HG03442 (cell line): ENCODE measurements at regions not wholly inside any gene's neighbourhood (a gene's known extent, or its start where the extent isn't known, plus 50 kb on each side); places are given as distances from the start of the nearest gene placed in this dataset.
"Not testable (repeated sequence)": the region's sequence is repeated elsewhere in the genome, so short reads cannot be mapped to it uniquely, and the experiment has no call there.

ENCODE experiments used
- ATAC-seq: cut with Tn5 transposase; IDR thresholded peaks from one replicate; pipeline ENCODE4 v1.9.1; 2021; ENCODE audit warnings: mild to moderate bottlenecking, moderate library complexity; ENCODE audit not compliant: unreplicated experiment

DNA sequence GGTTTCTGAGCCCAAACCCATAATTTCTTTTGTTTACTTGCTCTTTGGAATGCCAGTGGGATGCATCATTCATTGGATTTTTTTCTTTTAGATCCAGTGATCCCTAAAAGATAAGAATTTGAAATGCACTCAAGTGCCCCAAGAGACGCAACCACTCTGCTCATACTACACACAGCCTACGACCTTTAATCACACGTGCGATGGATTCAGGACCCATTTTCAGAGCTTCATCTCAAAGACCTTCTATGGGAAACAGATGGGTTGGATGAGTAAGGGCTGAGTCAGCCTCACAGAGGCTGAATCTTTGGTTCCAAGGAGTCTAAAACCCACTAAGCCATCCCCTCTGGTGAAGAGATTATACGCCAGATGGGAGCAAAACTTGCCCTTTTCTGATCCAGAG, 265.5 kb upstream of the EXOC2 start:
- no peak for ATAC-seq

DNA sequence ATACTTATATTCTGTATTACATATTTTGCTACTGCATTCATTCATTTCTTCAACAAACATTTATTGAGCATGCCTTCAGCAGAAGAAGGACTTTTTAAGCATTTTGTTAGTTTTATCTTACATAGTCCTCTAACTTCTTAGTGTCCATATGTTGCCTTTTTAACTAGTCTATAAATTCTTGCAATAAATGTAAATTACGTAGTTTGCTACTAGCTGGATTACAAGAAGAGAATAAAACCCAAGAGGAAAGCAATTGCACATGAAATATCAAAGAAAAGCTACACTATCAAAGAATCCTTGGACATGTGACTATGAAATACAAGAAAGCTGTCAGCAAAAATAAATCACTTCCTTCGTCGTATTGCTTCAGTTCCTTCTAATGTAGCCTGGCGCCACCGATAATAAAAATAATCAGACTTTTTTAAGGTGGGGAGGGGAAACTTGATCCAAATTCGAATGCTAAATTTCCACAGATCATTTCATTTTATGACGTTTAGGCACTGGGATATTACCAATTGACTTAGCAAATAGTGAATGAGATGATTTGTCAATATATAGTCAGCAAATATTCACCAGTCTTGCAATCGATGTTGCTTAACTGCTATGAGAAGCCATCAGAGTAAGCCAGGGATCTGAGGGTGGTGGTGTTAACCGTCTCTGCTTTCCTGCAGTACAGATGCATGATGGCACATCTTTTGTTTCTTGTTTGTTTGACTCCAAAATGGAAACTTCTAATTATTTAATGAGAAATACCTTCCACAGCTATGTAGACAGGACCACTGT, 258.7 kb upstream of the EXOC2 start:
- no peak for ATAC-seq

DNA sequence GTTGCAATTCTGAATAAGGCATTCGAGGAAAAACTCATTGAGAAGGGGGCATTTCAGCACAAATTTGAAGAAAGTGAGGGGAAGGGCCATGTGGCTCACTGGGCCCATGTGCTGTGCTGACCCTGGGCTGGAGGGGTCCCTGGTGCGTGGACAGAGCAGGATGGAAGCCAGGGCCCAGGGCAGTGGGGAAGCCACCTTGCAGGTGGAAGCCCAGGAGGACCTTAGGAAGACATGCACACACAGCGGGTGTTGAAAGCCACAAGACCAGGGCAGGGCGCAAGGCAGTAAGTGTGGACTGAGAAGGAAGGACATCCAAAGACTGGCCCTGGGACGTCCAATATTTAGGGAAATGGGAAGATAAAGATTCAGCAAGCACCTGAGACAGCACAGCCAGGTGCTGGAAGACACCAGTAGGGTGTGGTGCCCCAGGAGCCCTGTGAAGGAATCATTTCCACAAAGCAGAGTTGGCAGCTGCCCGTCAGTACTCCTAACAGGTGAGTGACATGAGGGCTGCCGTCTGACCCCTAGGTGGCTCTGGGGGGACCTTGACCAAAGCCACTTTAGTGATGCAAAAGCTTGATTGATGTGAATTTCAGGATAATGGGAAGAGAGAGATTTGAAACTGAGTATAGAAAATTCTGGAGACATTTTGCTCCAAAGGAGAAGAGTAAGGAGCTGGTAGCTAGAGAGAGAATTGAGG, 254.4 kb upstream of the EXOC2 start:
- no peak for ATAC-seq

DNA sequence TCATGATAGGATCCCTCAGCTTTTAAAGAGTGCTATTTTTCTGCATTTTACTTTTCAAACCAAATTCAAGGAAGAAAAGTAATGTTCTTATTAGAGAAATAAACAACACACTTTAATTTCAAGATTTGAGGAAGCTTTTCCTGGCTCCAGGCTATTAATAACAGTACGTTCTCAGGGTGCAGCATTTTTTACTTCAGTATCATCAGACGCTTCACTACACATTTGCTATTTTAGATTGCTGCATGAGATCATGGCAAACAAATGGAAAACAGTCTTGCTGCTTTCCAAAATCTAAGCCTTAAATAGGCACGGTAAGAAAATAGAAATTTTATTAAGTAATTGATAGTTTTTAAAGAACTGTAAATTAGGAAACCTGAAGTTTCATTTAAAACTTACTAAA, 253.6 kb upstream of the EXOC2 start:
- ATAC-seq = no peak

DNA sequence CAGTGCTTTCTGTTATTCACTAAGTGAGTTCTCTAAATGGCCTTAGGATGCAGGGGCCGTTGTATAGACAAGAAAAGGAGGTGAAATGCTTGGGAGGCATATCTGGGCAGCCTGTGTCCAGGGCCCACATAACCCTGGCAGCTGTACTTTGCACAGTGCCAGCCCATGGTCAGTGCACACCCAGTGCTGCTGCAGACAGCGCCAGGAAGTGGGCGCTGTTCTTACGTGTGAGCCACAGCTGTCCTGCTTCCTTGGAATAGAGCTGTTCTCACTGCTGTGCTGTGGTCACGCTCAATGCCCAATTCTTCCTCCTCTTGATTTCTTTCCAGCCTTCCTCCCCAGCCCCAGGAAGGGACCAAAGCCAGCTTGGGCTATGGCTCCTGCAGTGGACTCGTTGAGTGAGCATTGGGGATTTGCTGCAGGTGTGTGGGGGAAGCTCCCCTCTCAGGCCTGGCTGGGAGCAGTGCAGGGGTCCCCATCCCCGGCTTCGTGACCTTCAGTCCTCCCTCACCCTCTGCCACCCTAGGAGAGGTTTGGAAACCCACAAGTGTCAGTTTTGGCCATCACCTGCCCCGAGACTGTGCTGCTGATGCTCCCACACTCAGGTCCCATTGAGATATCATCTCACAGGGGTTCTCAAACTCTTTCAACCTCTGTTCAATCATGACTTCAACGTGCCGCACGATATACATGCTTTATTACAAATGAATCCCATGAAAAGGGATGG, 246.8 kb upstream of the EXOC2 start:
- no peak for ATAC-seq

DNA sequence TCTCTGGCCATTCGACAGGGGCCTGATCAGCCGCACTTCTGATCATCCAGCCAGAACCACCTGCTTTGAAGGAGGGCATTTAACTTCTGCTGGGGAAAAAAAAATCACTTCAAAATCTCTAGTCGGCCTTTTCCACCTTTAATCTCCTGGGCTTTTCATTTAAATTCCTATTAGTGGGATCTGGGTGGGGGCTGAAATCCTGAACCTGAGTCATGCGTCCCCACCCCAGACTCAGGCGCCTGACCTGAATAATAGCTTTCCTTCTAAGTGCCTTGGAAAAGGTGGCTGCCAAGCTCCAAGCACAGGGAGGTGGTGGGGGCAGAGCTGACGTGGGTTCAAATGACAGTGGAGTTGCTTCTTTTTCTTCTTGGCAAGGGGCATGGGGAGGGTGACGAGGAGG, 246.0 kb upstream of the EXOC2 start:
- no peak for ATAC-seq

DNA sequence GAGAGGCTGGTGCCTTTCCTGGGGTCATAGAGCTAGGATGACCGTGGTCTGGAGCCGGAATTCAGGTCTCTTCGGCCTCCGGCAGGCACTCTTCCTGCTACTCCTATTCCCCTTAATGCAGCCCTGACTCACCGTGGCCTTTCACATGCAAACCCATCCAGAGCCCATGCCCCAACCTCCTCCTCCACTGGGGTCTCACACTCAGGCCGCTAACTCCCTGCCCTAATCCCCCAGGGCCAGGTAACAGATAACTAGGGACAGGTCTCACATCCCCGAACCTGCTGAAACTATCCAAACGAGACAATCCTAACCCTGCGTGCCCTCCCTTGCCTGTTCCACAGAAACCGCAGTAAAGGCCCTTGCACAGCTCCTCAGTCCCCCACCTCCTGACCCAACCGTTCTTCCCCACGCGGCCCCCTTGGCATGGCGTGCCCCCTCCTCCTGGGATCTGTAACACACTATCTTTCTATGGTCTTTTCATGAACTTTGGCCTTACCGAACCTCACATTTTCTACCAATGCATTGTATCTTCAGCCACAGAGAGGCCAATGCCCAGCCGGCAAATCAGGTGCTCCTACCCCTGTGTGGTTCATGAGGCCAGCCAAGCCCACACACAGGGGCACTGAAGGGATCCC, 245.4 kb upstream of the EXOC2 start:
- no peak for ATAC-seq

DNA sequence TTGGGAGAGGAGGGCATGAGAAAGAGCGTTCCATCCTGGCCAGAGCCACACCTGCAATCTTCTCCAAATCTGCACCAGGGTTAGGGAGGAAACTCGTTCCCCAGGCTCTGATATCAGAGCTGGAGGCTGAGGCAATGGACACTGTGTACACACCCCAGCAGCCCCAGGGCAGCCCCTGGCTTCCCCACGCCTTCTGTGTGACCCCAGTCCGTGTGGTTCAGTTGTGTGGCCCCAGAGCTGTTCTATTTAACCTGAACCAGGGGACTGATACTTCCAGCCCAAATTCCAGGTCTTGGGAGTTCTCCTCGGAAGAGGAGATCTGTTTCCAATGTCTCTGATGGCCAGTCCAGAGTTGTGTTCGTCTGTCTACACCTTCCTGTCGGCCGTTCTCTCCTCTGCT, 242.6 kb upstream of the EXOC2 start:
- ATAC-seq = no peak

DNA sequence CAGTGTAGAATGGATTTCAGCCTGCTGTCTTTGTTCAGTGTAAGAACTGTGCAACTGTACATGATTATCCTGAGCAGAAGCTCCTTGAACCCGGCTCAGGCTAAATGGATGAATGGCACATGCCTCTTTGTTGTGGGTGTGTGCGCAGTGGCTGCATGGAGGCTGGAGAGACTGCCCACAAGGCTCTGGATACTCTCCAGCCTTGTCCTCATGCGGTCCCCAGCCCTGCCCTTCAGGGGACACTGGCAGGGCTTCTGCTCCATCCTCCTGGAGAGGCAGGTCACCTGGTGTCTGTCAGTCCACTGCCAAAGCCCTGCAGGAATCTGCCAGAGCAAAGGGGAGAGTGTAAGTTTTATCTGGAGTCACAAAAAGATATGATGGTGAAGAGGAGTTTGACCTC, 241.7 kb upstream of the EXOC2 start:
- no peak for ATAC-seq

DNA sequence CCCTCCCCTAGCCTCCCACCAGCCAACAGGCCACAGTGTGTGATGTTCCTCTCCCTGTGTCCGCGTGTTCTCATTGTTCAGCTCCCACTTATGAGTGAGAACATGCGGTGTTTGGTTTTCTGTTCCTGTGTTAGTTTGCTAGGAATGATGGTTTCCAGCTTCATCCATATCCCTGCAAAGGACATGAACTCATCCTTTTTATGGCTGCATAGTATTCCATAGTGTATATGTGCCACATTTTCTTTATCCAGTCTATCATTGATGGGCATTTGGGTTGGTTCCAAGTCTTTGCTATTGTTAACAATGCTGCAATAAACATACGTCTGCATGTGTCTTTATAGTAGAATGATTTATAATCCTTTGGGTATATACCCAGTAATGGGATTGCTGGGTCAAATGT, 239.0 kb upstream of the EXOC2 start:
- not testable (repeated sequence) for ATAC-seq

DNA sequence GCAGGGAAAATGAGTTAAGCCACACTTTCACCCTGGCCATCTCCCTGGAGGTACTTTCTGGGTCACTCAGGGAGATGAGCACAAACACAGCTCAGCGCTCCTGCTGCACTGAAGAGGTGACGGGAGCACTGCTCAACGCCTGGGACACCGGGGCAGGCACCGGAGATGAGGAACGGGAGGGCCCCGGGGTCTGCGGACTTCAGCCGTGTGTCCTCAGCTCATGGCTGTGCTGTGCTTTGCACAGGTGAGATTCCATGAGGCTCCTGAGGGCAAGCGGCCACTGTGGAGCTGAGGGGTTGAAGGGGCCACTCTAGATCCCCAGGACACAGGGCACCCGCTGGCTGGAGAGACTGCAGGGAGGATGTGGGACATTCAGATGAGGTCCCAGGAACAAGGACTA, 234.2 kb upstream of the EXOC2 start:
- ATAC-seq = no peak

DNA sequence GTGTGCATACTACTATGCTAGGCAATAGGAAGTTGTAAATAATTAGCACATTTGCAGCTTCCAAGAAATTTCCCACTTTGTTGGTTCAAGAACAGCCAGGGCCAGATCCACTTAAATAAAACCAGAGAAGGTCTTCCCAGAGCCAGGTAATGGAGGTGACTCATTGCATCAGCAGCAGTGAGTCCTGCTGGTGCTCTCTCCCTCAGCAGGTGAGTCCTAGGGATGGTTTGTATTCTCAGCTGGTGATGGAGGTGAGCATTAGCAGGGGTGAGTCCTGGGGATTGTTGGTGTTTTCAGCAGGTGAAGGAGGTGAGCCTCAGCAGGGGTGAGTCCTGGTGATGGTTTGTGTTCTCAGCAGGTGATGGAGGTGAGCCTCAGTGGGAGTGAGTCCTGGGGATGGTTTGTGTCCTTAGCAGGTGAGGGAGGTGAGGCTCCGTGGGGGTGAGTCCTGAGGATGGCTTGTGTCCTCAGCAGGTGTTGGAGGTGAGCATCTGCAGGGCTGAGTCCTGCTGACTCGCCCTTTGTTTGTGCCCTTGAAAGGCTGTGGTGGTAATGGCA, 232.8 kb upstream of the EXOC2 start:
- no peak for ATAC-seq

DNA sequence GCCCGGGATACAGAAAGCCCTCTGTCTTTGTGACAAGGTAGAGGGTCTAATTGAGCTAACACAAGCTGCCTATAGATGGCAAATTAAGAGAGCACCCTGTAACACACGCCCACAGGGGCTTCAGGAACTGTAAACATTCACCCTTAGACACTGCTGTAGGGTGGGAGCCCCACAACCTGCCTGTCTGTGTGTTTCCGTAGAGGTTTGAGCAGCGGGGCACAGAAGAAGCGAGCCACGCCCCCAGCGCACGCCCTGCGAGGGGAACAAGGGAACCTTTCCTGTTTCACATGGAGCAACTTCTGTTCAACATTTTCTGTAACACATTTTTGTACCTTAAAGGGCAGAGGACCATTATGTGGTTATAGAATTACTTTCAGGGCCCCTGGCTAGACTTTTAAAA, 231.7 kb upstream of the EXOC2 start:
- ATAC-seq = no peak

DNA sequence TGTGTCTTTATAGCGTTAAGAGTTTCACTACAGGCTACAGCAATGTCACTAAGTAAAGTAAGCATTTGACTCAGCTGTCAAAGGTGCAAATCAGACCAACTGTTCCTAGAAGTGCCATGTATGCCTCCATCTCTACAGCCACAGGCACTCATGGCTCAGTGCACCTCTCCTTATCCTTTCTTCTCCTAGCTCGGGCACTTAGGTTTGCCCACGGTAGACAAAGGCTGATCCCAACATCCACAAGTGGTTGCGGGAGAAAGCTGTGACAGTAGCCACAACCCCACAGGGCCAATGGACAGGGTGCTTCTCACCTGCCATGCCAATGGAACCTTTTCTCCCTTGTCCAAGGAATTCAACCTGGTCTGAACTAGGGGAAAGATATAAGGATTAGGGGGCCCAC, 228.5 kb upstream of the EXOC2 start:
- no peak for ATAC-seq

DNA sequence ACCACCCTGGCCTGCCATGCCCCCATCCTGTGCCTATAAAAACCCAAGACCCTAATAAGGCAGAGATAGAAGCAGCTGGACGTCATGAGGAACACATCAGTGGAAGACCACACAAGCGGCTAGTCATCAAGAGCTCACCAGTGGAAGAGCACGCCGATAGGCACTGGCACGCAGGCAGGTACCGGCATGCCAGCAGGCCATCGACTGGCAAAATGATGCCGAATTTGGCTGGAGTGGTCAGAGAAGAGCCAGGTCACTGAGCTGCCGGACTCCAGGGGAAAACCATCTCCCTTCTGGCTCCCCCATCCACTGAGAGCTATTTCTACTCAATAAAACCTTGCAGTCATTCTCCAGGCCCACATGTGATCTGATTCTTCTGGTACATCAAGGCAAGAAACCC, 227.6 kb upstream of the EXOC2 start:
- ATAC-seq = no peak

DNA sequence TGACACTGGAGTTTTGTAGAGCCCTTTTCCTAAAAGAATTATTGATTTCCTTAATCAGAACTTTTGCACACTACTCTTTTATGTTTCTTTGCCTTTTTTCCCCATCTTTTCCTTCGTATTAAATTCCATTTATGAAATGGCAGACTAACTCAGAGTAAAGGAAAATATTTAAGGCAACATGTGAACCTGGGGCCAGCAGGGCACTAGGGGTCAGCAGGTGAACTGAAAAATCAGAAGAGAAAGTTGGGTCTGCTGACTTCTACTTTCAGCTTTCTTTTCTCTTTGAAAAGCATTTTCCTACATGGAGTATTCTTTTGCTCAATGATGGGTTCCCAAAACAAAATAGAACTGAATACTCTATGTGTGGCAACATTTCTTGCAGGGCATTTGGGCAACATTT, 226.6 kb upstream of the EXOC2 start:
- ATAC-seq = no peak

DNA sequence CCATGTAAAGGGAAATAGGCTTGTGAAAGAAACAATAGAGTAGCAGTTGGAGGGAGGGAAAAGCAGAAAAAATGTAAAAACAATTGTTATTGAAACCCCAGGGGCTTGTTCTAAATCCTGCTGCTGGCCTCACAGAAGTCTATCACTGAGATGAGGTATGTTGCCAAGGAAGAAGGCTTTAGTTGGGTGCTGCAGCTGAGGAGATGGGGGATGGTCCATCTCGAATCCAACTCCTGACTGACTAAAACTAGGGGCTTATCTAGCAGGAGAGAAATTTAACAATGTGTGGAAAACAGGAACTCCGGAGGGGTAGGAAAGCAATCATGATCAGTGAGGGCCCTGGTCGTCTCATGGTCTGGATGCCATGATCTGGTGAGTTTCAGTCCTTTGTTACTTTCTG, 225.0 kb upstream of the EXOC2 start:
- no peak for ATAC-seq

DNA sequence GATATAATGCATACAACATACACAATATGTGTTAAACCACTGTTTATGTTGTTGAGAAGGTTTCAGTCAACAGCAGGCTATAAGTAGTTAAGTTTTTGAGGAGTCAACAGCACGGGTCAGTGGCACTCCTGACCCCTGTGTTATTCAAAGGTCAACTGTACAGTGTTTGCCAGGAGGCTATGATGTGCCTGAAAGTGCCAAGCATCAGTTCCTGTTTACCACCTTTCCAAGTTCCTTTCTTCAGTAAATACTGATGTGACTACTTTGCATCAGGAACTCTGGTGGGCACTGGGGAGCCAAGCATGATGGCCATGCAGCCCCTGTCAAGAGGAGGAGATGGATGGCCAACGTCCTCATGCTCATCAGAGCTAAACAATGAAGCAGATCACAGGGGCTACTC, 224.4 kb upstream of the EXOC2 start:
- no peak for ATAC-seq

DNA sequence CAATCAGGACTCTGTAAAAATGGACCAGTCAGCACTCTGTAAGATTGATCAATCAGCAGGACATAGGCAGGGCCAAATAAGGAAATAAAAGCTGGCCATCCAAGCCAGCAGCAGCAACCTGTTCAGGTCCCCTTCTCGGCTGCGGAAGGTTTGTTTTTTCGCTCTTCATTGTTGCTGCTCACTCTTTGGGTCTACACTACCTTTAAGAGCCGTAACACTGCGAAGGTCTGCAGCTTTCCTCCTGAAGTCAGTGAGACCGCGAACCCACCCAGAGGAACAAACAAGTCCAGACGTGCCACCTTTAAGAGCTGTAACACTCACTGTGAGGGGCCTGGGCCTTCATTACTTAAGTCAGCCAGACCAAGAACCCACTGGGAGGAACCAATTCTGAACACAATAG, 223.2 kb upstream of the EXOC2 start:
- no peak for ATAC-seq

DNA sequence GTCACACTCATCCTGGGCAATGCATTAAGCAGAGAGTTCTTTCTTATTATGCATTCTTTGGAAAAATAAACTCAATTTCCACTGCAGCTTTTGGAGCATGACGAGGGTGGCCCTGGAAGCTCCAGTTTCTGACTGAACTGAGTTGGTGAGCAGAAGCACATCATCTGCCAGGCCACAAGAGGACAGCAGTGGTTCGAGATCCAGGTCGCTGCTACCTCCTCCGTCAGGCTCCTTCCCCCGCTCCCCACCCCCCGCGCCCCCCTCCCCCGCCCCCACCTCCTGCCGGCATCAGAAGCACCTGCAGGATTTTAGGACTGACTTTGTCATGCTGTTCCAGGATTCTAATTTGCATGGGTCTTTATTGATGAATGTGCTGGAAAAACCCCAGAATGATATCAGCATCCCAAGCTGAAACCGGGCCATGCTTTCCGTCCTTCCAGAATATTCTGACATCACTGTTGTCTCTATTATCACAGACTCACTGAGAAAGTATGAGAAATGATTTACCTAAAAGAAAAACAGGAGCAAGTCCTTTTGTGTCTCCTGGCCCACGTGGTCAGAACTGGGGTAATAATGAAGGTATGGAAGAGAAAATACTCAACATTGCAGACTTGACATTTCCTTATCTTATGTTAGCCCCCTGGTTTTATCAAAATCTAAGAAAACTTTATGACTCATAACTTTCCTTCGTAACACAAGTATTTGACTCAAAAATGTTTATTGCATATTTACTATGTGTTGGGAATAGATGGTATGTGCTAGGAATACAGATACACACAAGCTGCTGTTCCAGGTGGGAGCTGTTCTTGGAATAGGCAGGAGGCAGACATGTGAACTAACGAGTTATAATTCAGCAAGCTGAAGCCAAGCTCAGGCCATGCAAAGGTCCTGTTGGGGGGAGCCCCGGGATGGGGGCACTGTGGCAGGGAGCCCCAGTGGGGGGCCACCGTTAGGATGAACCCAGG, 220.2 kb upstream of the EXOC2 start:
- no peak for ATAC-seq
